ENCODE measurements at regions not wholly inside any gene's neighbourhood (a gene's known extent, or its start where the extent isn't known, plus 50 kb on each side); places are given as distances from the start of the nearest gene placed in this dataset.
"Not testable (repeated sequence)": the region's sequence is repeated elsewhere in the genome, so short reads cannot be mapped to it uniquely, and the experiment has no call there.

DNA sequence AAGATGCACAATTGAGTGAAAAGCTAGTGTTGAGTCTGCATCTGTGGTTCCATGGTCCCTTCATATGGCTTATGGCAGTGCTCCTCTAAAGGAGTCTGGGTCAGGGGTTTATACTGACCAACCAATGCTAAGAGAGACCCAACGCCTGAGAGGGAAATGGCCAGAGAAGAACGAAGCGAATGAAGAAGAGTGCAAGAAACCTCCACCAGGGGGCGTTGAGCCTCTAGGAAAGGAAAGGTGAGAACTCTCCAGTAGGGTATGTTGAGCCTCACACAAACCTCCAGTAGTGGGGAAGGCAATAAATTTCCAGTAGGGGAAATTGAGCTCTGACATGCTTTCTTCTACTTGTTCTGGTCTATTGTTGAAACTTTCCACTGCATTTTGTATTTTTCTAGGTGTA, 470.6 kb downstream of the PRDM9 start:
- DNase-seq (ENCODE audit: low spot score), result peak; percentile 9

DNA sequence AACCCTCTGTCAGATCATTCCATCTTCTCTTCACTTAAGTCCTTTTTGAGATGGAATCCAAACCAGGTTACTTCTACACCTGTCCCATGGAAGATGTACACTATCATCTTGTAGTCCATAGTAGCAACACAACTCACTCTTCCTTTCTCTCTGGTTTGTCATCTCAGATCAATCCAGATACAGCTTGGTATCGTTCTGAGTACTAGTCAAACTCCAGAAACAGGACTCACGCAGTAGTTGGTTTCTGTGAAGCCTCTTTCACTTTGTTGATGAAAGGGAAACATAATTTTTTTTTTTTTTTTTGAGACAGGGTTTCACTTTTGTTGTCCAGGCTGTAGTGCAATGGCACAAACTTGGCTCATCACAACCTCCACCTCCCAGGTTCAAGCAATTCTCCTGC, 484.0 kb downstream of the PRDM9 start:
- no peak for DNase-seq (ENCODE audit: low spot score)

DNA sequence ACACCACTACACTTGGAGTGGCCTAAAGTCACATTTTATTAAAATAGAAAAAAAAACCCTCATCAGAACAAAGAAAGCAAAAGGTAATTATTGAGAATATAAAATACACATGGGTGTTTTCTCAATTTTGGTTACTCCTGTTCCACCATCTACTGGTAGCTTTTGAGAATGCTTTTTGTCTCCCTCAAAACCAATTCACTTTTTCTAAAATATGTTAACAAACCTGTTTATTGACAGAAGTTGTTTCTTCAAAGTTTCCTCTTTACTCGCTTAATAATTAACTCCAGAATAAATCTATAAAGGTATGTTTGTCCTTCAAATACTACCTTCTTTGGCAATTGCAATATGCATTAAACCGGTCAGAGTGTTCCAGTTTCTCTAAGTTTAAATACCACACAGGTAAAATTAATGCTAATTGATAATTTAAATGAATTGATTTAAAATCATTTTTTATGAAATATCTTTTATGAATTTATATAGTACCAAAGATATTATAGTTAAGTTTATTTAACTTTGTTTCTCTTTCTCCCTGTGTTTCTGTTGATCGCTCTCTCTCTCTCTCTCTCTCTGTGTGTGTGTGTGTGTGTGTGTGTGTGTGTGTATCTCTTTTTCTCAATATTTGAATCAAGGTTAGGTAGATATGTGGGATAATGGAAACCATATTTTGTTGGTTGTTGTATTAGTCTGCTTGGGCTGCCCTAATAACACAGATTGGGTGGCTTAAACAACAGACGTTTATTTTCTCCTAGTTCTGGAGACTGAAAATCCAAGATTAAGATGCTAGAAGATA, 487.4 kb downstream of the PRDM9 start:
- DNase-seq (ENCODE audit: low spot score), result peak; percentile 12

DNA sequence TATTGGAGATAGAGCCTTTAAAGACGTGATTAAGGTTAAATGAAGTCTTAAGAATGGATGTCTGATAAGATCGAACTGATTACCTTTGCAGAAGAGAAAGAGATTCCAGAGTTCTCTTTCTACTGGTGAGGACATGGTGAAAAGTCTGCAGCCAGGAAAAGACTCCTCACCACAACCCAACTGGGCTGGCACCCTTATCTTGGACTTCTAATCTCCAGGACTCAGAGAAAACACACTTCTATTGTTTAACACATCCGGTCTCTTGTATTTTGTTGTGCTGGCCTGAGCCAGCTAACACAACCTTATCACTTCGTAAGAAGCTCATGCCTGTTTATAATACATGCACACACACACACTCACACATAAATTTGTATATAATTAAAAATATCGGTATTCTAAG, 489.1 kb downstream of the PRDM9 start:
- DNase-seq (ENCODE audit: low spot score), result no peak

DNA sequence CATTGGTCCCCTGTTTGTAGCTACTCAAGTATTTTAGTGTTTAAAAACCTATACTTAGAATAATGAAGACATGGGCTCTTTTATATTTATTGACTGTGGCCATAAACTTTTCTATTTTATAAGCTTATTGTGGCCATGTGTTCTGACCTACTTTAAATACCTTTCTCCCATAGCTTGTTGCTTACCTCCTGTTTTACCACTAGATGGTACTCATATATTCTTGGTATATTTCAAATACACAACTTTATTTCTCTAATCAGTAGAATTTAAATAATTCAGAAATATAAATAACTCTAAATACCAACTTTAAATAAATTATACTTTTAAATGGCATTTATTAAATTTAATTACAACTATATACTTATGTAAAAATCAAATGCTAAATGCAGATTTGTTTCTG, 498.0 kb downstream of the PRDM9 start:
- no peak for DNase-seq (ENCODE audit: low spot score)

DNA sequence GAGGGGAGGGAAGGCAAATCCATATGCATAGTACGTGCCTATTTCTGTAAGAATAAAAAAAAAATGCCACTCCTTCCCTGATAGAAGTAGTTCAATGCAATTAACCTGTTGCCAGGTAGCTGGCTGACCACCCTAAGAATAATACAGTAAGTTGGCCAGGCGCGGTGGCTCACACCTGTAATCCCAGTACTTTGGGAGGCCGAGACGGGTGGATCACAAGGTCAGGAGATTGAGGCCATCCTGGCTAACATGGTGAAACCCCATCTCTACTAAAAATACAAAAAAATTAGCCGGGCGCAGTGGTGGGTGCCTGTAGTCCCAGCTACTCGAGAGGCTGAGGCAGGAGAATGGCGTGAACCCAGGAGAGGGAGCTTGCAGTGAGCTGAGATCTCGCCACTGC, 510.3 kb downstream of the PRDM9 start:
- not testable (repeated sequence) for DNase-seq (ENCODE audit: low spot score)

DNA sequence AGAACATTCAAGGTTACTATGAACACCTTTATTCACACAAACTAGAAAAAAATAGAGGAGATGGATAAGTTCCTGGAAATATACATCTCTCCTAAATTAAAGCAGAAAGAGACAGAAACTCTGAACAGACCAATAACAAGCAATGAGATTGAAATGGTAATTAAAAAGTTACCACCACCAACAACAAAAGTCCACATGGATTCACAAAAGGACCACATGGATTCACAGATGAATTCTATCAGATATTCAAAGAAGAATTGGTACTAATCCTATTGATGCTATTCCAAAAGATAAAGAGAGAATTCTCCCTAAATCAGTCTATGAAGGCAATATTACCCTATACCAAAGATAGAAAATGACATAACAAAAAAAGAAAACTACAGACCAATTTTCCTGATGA, 518.9 kb downstream of the PRDM9 start:
- DNase-seq (ENCODE audit: low spot score), result no peak

DNA sequence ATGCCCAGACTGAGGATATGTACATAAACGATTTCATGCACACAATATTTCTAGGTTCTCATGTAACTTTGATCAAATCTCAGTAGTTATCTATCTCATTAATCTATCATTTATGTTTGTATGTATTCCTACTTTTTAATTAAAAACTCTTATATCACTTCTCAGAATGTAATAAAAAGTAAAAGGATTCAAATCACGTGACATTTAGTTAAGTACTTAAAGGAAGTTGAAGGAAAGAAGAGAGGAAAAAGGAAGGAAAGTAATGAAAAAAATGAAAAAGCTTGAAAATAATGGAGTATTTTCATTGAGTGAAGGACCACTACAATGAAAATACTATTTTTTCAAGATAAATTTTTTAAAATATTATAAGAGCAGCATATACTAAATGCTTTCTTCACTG, 535.3 kb downstream of the PRDM9 start:
- DNase-seq (ENCODE audit: low spot score), result no peak

DNA sequence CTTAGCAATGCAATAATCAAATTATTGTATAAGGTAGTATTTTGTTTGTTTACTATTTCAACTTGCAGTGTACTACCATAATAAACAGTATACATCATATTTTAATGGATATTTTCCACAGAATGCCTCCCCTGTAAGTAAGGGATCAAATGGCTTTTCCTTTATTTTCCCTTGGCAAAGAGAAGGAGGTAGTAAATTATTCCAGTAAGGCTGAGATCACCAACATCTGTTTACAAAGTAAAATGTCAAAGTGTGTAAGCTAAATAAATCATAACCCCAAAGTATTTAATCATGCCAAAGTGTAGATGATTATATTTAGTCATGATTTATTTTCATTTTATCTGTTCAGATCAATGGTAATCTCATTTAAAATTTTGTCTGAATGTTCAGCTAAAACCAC, 537.6 kb downstream of the PRDM9 start:
- DNase-seq (ENCODE audit: low spot score), result no peak

DNA sequence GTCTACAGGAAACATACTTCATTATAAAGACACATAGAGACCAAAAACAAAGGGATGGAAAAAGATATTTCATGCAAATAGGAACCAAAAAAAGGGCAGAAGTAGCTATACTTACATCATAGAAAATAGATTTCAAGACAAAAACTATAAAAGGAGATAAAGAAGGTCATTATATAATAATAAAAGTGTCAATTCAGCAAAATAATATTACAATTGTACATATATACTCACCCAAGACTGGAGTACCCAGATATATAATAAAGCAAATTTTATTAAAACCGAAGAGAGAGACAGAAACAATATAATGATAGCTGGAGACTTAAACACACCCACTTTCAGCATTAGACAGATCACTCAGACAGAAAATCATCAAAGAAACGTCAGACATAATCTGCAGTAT, 546.3 kb downstream of the PRDM9 start:
- no peak for DNase-seq (ENCODE audit: low spot score)

DNA sequence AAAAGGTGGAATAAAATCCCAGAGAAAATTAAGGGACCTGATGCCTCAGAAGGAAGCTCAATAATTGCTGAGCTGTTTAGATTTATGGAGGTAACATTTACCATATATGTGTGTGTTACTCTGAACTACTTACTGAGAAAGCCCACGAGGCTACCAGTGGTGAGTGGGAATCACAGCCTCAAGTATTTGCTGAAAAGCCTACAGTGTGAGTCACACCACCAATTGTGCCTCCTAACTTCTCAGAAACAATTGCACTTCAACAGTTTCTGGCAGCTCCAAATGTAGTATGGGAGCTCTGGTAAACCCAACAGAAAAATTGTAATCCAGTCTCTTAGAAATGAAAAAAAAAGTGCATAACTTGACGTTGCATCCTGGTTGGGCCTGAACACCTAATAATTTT, 551.6 kb downstream of the PRDM9 start:
- DNase-seq (ENCODE audit: low spot score), result no peak

DNA sequence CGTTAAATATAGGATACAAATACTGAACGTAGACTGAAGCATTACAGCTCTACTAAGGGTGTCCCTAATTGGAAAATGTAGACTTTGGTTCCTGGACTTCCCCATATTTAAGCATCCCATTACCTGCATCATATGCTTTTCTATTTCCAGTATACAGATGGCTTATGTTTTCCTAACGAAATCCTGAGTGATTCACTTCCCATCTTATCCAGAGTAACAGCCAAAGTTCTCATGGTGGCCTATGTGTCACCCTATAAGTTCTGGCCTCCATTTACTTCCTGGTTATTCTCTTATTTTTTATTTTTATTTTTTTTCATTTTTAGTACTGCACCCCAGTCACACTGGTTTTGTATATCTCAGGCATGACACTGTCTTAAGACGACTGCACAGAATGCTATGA, 552.3 kb downstream of the PRDM9 start:
- DNase-seq (ENCODE audit: low spot score), result no peak

DNA sequence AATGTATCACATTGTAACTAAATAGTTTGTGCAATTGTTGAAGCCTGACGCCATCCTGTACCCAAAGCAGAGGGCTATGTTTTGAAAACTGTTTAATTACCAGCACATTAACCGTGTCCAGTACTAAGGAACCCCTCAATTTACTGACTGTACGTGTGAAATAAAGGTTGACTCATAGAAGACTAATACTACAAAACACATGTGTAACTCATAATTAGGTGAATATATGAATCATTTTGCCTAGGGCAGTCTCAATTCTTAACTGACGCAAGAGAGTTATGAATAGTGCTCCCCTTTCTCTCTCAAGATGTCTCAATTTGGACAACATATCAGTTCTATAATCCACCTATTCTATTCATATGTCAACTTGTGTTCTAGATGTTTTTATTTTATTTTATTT, 558.4 kb downstream of the PRDM9 start:
- no peak for DNase-seq (ENCODE audit: low spot score)

DNA sequence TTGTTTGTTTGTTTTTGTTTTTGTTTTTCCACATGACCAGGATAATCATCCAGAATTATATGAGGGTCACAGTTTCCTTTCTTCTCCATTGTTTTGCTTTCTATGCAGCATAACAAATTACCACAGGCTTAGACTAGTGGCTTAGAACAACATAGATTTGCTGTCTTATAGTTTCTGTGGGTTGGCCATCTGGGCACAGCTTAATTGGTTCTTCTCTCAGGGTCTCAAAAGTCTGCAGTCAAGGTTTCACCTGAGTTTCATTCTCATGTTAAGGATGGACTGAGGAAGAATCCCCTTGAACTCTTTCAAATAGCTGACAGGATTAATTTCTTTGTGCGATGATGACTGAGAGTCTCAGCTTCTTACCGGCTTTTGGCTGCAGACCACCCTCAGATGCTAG, 559.8 kb downstream of the PRDM9 start:
- DNase-seq (ENCODE audit: low spot score), result no peak

DNA sequence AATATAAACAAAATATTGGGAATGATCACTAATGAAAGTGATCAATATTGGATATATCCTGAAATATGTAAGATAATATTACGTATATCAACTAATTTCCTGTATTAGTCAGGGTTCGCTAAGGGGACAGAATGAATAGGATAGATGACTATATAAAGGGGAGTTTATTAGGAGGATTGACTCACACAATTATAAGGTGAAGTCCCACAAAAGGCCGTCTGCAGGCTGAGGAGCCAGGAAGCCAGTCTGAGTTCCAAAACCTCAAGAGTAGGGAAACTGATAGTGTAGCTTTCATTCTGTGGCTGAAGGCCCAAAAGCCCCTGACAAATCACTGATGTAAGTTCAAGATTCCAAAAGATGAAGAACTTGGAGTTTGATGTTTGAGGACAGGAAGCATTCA, 561.1 kb downstream of the PRDM9 start:
- no peak for DNase-seq (ENCODE audit: low spot score)

DNA sequence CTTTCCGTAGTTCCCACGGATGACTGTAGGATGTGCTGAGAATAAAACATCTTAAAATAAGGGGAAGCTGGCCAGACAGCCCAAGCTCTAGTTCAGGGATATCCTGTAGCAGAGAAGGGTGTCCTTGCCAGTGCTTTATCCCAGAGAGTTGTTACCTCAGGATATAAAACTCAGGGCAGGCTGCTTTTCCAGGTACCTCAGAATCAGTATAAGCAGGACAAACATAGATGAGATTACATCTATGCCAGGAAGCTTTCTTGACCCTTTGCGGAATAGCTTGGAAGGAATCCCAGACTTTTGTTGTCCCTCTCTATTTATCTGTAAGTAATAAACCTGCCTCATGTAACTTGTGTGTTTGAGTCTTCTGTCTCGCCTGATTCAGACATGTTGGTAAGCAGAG, 565.7 kb downstream of the PRDM9 start:
- no peak for DNase-seq (ENCODE audit: low spot score)

DNA sequence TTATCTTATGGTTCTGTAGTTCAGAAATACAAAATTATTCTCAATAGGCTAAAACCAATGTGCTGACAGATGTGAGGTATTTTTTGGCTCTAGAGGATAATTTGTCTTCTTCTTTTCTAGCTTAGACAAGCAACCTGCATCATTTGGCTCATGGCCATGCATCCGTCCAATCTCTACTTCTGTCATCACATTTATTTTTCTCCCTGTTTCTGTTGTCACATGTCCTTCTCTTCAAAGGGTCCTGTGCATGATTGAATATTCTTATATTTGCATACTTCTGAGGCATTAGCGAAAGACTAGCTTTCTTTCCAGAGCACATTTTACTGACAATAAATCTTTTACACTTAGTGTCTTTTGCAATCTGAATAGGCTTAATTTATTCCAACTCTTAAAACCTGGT, 564.7 kb downstream of the CDH10 start:
- no peak for DNase-seq (ENCODE audit: low spot score)

DNA sequence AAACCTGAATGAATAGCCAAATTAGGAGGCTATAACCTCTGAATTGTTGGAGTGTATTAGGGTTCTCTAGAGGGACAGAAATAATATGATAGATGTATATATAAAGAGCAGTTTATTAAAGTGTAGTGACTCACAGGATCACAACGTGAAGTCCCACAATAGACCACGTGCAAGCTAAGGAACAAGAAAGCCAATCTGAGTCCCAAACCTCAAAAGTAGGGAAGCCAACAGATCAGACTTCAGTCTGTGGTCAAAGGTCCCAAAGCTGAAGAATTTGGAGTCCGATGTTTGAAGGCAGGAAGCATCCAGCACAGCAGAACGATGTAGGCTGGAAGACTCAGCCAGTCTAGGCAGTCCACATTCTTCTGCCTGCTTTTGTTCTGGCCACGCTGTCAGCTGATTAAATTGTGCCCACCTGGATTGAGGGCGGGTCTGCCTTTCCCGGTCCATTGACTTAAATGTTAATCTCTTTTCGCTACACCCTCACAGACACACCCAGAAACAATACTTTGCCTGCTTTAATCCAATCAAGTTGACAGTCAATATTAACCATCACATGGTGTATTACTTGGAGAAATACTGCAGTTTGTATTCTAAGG, 550.6 kb downstream of the CDH10 start:
- DNase-seq (ENCODE audit: low spot score), result no peak

DNA sequence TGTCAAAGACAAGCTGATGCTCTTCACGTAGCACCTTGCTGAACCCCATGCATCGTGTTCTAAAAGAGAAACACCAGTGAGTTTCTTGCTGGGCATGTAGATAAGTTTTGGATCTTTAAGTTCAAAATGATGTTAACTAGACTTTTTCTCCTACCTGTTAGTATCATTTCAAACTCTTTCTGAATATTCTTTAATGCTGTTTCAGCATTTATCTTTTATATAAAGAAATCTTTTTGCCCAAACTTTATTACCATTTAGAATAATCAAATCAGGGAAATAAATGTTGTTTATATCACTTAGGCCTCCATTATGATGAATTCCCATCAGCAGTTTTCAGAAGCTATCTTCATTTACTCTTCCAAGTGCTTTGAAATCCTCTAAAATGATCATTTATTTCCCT, 542.8 kb downstream of the CDH10 start:
- DNase-seq (ENCODE audit: low spot score), result no peak

DNA sequence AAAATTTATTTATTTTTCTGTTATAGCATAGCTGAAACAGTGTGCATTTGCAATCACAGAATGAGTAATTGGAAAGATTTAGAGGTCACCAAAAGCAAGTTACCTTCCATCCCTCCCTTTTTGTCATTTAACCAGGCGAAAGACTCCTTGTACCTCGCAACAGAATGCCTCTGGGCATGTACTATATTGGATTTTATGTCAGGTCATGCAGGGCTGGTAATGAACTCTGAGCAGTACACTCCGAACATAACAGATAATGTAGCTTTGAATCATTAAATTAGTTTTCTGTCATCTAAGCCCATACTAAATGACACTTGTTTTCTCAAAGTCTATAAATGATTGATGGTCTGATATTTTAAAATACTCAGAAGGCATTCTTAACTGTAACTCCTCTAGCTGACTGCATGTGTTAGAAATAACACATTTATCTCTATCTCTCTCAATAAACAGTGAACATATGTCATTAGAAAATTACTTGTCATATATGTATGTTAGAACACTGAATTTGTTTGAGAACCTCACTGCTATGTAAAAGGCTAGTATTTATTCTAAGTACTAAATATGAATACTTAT, 541.2 kb downstream of the CDH10 start:
- no peak for DNase-seq (ENCODE audit: low spot score)

DNA sequence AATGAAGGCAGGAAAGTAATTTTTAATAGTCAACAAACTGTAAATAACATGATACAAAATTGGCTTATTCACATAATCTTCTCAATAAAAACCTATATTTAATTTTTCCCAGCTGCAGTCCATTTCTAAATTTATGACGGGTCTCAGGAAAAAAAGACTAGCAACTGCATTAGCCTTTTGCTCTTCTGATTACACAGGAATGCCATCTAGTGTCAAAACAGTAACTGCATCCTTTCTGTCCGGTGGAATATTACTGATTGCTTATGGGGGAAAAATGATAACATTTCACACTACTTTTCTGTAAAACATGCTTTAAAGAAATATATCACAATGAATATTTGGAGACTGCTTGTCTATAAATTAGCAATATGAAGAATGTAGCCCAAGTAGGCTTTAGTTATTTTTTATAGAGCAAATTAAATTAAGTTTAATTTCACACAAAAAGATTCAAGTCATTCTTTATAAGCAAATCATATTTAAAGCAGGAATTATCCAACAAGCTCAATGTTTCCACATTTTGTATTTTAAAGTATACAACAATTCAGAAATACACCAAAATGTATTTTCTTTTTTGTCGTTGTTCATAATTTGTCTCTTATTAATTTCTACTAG, 534.7 kb downstream of the CDH10 start:
- peak; percentile 24 for DNase-seq (ENCODE audit: low spot score)

DNA sequence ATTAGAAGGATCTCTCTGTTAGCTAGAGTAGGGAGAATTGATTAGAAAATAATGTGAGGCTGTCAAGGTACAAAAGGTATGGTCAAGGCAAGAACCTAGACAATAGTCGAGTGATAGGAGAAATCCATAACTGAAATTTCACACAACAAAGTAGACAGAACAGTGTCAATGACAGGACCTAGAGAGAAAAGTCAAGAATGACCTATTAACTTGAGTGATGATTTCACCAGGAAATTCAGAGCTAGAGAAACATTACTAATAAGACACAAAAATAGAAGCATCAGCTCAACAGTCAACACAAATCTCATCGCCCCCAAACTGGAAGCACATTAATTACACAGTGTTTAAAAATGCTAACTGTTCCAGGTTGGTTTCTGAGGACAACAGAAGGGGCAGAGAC, 532.4 kb downstream of the CDH10 start:
- DNase-seq (ENCODE audit: low spot score), result no peak

DNA sequence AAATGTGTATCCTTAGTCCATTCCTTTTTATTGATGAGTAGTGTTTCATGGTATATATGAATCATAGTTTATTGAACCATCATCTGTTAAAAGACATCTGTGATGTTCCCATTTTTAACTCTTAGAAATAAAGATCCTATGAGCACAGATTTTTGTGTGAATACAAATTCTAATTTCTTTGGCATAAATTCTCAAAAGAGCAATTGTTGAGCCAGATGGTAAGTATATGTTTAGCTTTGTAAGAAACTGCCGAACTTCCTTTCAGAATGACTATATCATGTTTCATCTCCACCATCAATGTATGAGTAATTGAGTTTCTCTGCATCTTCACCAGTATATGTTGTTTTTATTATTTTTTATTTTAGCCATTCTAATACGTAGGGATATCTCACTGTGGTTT, 526.4 kb downstream of the CDH10 start:
- DNase-seq (ENCODE audit: low spot score), result no peak

All from LoVo (cell line).